Ectodermal cell (in vitro differentiated cells): ENCODE measurements at regions not wholly inside any gene's neighbourhood (a gene's known extent, or its start where the extent isn't known, plus 50 kb on each side); places are given as distances from the start of the nearest gene placed in this dataset.

Source experiments
- H3K27ac ChIP-seq: 2 replicates; pipeline ENCODE4 v1.7.0; 2013; ENCODE audit warnings: mild to moderate bottlenecking, low read depth, low read length; ENCODE audit not compliant: insufficient read depth, poor library complexity, severe bottlenecking
- H3K27me3 ChIP-seq: 2 replicates; pipeline ENCODE4 v1.7.0; 2013; ENCODE audit warnings: mild to moderate bottlenecking, low read length; ENCODE audit not compliant: insufficient read depth, control insufficient read depth, poor library complexity, severe bottlenecking
- H3K36me3 ChIP-seq: one replicate; pipeline ENCODE4 v1.7.0; 2013; ENCODE audit warnings: low read length; ENCODE audit not compliant: control insufficient read depth, insufficient read depth
- H3K4me1 ChIP-seq: one replicate; pipeline ENCODE4 v1.7.0; 2013; ENCODE audit warnings: low read length; ENCODE audit not compliant: control insufficient read depth, insufficient read depth
- H3K4me3 ChIP-seq: 2 replicates; pipeline ENCODE4 v1.7.0; 2013; ENCODE audit warnings: low read depth, low read length, control low read depth; ENCODE audit not compliant: insufficient read depth
- H3K9me3 ChIP-seq: 2 replicates; pipeline ENCODE4 v1.7.0; 2013; ENCODE audit warnings: mild to moderate bottlenecking, low read length, moderate library complexity; ENCODE audit not compliant: control insufficient read depth
- WGBS, 2 experiments: methylation state at CpG; one replicate each; pipeline ENCODE4 v1.1.7; 2013; ENCODE audit warnings: missing lambda C conversion rate in 2 of 2; 5-methylcytosine and 5-hydroxymethylcytosine counted together

GRCh38 chr22:34214372-34214771, 294.1 kb upstream of the LARGE1 start:
- Histone ChIP-seq H3K9me3 (no peaks in the 10 kb centered on the region), H3K4me1 (peaks cover 15% of the 10 kb centered on the region), H3K4me3 (no peak overlapping the region), H3K36me3 (no peaks in the 10 kb centered on the region), H3K27ac (no peak overlapping the region), H3K27me3 (no peaks in the 10 kb centered on the region)

- no peaks in the 10 kb centered on the region for H3K9me3 ChIP-seq
- H3K27ac ChIP-seq = no peak overlapping the region
- H3K4me3 ChIP-seq = no peak overlapping the region
- no peaks in the 10 kb centered on the region for H3K4me1 ChIP-seq
- no peaks in the 10 kb centered on the region for H3K27me3 ChIP-seq
- H3K36me3 ChIP-seq = no peaks in the 10 kb centered on the region
- WGBS, 2 experiments = 79 to 88% methylated on average over 1 of the region's 1 CpG
These were observed 305.0 kb upstream of the LARGE1 start for GRCh38 chr22:34225278-34225677.

GRCh38 chr22:34236527-34236926, 316.3 kb upstream of the LARGE1 start:
- no peaks in the 10 kb centered on the region for H3K27me3 ChIP-seq
- WGBS, 2 experiments = 89 to 92% methylated on average over 3 of the region's 3 CpGs
- H3K4me1 ChIP-seq = no peaks in the 10 kb centered on the region
- H3K9me3 ChIP-seq = no peaks in the 10 kb centered on the region
- H3K4me3 ChIP-seq = no peak overlapping the region
- no peak overlapping the region for H3K27ac ChIP-seq
- no peaks in the 10 kb centered on the region for H3K36me3 ChIP-seq

GRCh38 chr22:34239421-34239820, 319.1 kb upstream of the LARGE1 start:
- no peaks in the 10 kb centered on the region for H3K9me3 ChIP-seq
- H3K27ac ChIP-seq = no peak overlapping the region
- 90 to 93% methylated on average over 3 of the region's 3 CpGs for WGBS, 2 experiments
- peaks cover 4% of the 10 kb centered on the region for H3K4me1 ChIP-seq
- no peaks in the 10 kb centered on the region for H3K27me3 ChIP-seq
- H3K4me3 ChIP-seq = no peak overlapping the region
- H3K36me3 ChIP-seq = no peaks in the 10 kb centered on the region

GRCh38 chr22:34243023-34243422, 322.7 kb upstream of the LARGE1 start:
- Histone ChIP-seq H3K36me3 (no peaks in the 10 kb centered on the region), H3K9me3 (no peaks in the 10 kb centered on the region), H3K4me1 (peaks cover 4% of the 10 kb centered on the region), H3K27ac (no peak overlapping the region), H3K27me3 (no peaks in the 10 kb centered on the region), H3K4me3 (no peak overlapping the region)
- WGBS, 2 experiments = 61 to 78% methylated on average over 2 of the region's 2 CpGs

GRCh38 chr22:34255042-34255441, 334.8 kb upstream of the LARGE1 start:
- no peaks in the 10 kb centered on the region for H3K9me3 ChIP-seq
- no peaks in the 10 kb centered on the region for H3K36me3 ChIP-seq
- H3K4me3 ChIP-seq = no peak overlapping the region
- H3K27me3 ChIP-seq = no peaks in the 10 kb centered on the region
- no peak overlapping the region for H3K27ac ChIP-seq
- WGBS, 2 experiments = 89 to 96% methylated on average over 1 of the region's 1 CpG
- no peaks in the 10 kb centered on the region for H3K4me1 ChIP-seq

- WGBS, 2 experiments = 63 to 67% methylated on average over 1 of the region's 1 CpG
- H3K27ac ChIP-seq = no peak overlapping the region
- H3K4me1 ChIP-seq = peaks cover 12% of the 10 kb centered on the region
- no peaks in the 10 kb centered on the region for H3K27me3 ChIP-seq
- H3K36me3 ChIP-seq = no peaks in the 10 kb centered on the region
- H3K9me3 ChIP-seq = no peaks in the 10 kb centered on the region
- no peak overlapping the region for H3K4me3 ChIP-seq
These were observed 357.8 kb upstream of the LARGE1 start for GRCh38 chr22:34278121-34278520.

- Histone ChIP-seq H3K27me3 (no peaks in the 10 kb centered on the region), H3K4me1 (peaks cover 12% of the 10 kb centered on the region)
These were observed 361.5 kb upstream of the LARGE1 start for GRCh38 chr22:34281738-34282137.

GRCh38 chr22:34283844-34284243, 363.6 kb upstream of the LARGE1 start:
- Histone ChIP-seq H3K36me3 (no peaks in the 10 kb centered on the region), H3K4me3 (no peak overlapping the region), H3K4me1 (peaks cover 12% of the 10 kb centered on the region), H3K27me3 (no peaks in the 10 kb centered on the region), H3K9me3 (no peaks in the 10 kb centered on the region), H3K27ac (no peak overlapping the region)
- WGBS, 2 experiments = 70 to 74% methylated on average over 2 to 3 of the region's 3 CpGs

More at GRCh38 chr22:34281738-34282137, 361.5 kb upstream of the LARGE1 start:
- Histone ChIP-seq H3K9me3 (no peaks in the 10 kb centered on the region), H3K36me3 (no peaks in the 10 kb centered on the region), H3K4me3 (no peak overlapping the region), H3K27ac (no peak overlapping the region)
- 93 to 97% methylated on average over 3 of the region's 3 CpGs for WGBS, 2 experiments

GRCh38 chr22:34293324-34293723, 373.0 kb upstream of the LARGE1 start:
- Histone ChIP-seq H3K27me3 (no peaks in the 10 kb centered on the region), H3K9me3 (no peaks in the 10 kb centered on the region), H3K4me3 (no peak overlapping the region), H3K36me3 (no peaks in the 10 kb centered on the region), H3K4me1 (no peaks in the 10 kb centered on the region), H3K27ac (no peak overlapping the region)
- WGBS, 2 experiments = 80 to 81% methylated on average over 4 of the region's 4 CpGs

- Histone ChIP-seq H3K4me3 (no peak overlapping the region), H3K36me3 (no peaks in the 10 kb centered on the region), H3K9me3 (no peaks in the 10 kb centered on the region), H3K4me1 (no peaks in the 10 kb centered on the region), H3K27me3 (no peaks in the 10 kb centered on the region), H3K27ac (no peak overlapping the region)
- 90 to 91% methylated on average over 5 of the region's 5 CpGs for WGBS, 2 experiments
These were observed 374.2 kb upstream of the LARGE1 start for GRCh38 chr22:34294476-34294875.
